Ovary (tissue), 3 donors: ENCODE measurements at regions not wholly inside any gene's neighbourhood (a gene's known extent, or its start where the extent isn't known, plus 50 kb on each side); places are given as distances from the start of the nearest gene placed in this dataset.

ENCODE experiments used
- CTCF ChIP-seq, 3 donors: fragments of 450-650 bp in 2 of 3; fragments of 200-600 bp in 1 of 3; IDR thresholded peaks; one replicate each; pipeline versions ENCODE4 v1.5.1 to v1.8.0; 2016 to 2022; ENCODE audit warnings: antibody characterized with exemption in 3 of 3, mild to moderate bottlenecking in 1 of 3
- EP300 ChIP-seq: sonication (generic); formaldehyde crosslinking; IDR thresholded peaks from one replicate; pipeline ENCODE4 v1.6.1; 2017; ENCODE audit warnings: antibody characterized with exemption
- POLR2A ChIP-seq: fragments of 450-650 bp; IDR thresholded peaks from one replicate; pipeline ENCODE4 v1.6.1; 2017; ENCODE audit warnings: antibody characterized with exemption, mild to moderate bottlenecking, moderate library complexity
- donor health status: DM: no; HTN: no; CAD: no.

GRCh38 chr12:126084480-126084879, 1019.2 kb downstream of the AACS start:
- TF ChIP-seq EP300 = no peak
- no peak for TF ChIP-seq CTCF (IDR thresholded peaks at IDR 0.05)
- no peak for TF ChIP-seq POLR2A
